Gastrocnemius medialis (tissue), 4 donors: ENCODE measurements at regions not wholly inside any gene's neighbourhood (a gene's known extent, or its start where the extent isn't known, plus 50 kb on each side); places are given as distances from the start of the nearest gene placed in this dataset.
A peak's percentile ranks its signal among the peaks of the same experiment; 100 is the strongest.

Source experiments
- ATAC-seq, 2 donors: fragments of 150-250 bp; one replicate each; pipeline ENCODE4 v1.9.1; 2016
- DNase-seq, 2 donors: peaks; one replicate each; pipeline ENCODE4 v3.0.0-alpha.2; 2019
- H3K27ac ChIP-seq, 4 donors: fragments of 200-600 bp; sonication (generic); 1 replicate in 1 of 4; 2 replicates in 3 of 4; pipeline ENCODE4 v1.5.1; 2016 to 2018; ENCODE audit warnings: mild to moderate bottlenecking in 2 of 4, moderate library complexity in 1 of 4
- H3K27me3 ChIP-seq, 3 donors: fragments of 200-600 bp; sonication (generic) in 2 of 3; 1 replicate in 1 of 3; 2 replicates in 2 of 3; pipeline versions ENCODE4 v1.5.1 to v1.6.0; 2016 to 2019; ENCODE audit warnings: mild to moderate bottlenecking in 1 of 3, moderate library complexity in 1 of 3
- H3K36me3 ChIP-seq, 2 donors: fragments of 200-600 bp; sonication (generic) in 1 of 2; one replicate each; pipeline ENCODE4 v1.5.1; 2017 to 2018
- H3K4me1 ChIP-seq, 2 donors: fragments of 200-600 bp; sonication (generic) in 1 of 2; one replicate each; pipeline ENCODE4 v1.5.1; 2016 to 2017; ENCODE audit warnings: mild to moderate bottlenecking in 2 of 2
- H3K4me3 ChIP-seq, 4 donors: fragments of 200-600 bp; sonication (generic) in 3 of 4; 1 replicate in 1 of 4; 2 replicates in 3 of 4; pipeline ENCODE4 v1.5.1; 2016 to 2019; ENCODE audit warnings: mild to moderate bottlenecking in 2 of 4
- H3K9me3 ChIP-seq, 3 donors: fragments of 200-600 bp; sonication (generic) in 2 of 3; 1 replicate in 1 of 3; 2 replicates in 2 of 3; pipeline ENCODE4 v1.5.1; 2016 to 2019
- CTCF ChIP-seq, 5 experiments: fragments of 450-650 bp in 3 of 5; fragments of 200-600 bp in 2 of 5; sonication (generic) in 2 of 5; IDR thresholded peaks in 4 of 5; conservative IDR thresholded peaks in 1 of 5; 1 replicate in 4 of 5; 2 replicates in 1 of 5; pipeline ENCODE4 v1.5.1; 2016 to 2019; ENCODE audit warnings: antibody characterized with exemption in 5 of 5, mild to moderate bottlenecking in 3 of 5, moderate library complexity in 3 of 5
- POLR2A ChIP-seq, 2 donors: fragments of 450-650 bp; IDR thresholded peaks; one replicate each; pipeline ENCODE4 v1.6.1; 2017; ENCODE audit warnings: antibody characterized with exemption in 2 of 2, mild to moderate bottlenecking in 2 of 2, moderate library complexity in 2 of 2
- in situ Hi-C, 4 donors: fragments of 200-750 bp; cut with MboI; loops; one replicate each; pipeline versions ENCODE4 v1.15.0 to v1.8.0; 2017; ENCODE audit warnings: low sequenced_read_pairs in 4 of 4
- intact Hi-C: fragments of 100-400 bp; cut with DNase I; formaldehyde crosslinking; loops from one replicate; pipeline ENCODE4 v1.15.1; 2023; ENCODE audit warnings: low total_unique reads

DNA sequence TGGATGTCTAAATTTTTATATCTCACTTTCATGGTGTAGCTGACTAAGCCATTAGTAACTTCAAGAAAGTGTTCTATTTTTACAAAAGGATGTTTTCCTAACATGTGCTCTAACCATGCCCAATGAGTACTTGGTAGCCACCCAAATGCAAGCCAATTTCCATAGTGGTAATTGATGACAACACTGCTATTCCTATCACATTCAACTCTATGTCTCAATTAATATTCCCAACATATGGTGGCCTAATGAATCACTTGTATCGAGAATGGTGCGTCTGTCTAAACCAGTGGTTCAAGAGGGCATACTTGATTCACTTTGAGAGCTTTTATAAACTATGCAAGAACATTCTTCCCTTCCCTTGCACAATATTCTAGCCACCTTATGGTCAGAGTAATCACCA lies 112.9 kb upstream of the GPRIN3 start:
- H3K4me1 ChIP-seq = no peaks in the 10 kb centered on the region
- no peaks in the 10 kb centered on the region for H3K27me3 ChIP-seq
- H3K9me3 ChIP-seq = no peaks in the 10 kb centered on the region
- TF ChIP-seq CTCF (IDR thresholded peaks at IDR 0.05 in 4 of 5, conservative IDR thresholded peaks at IDR 0.05 in 1 of 5) (no peak), POLR2A (IDR thresholded peaks at IDR 0.05) (no peak)
- intact Hi-C loops (no loop called here), in situ Hi-C loops (loop anchor here in 1 of 4 donors (10.0 kb wide), 1 partner anchor 186 kb away; no protein-coding TSS in a partner anchor)
- H3K27ac ChIP-seq = no peak overlapping the region
- no peak overlapping the region for H3K4me3 ChIP-seq
- ATAC-seq (no peak), DNase-seq (no peak)
- H3K36me3 ChIP-seq = no peaks in the 10 kb centered on the region

DNA sequence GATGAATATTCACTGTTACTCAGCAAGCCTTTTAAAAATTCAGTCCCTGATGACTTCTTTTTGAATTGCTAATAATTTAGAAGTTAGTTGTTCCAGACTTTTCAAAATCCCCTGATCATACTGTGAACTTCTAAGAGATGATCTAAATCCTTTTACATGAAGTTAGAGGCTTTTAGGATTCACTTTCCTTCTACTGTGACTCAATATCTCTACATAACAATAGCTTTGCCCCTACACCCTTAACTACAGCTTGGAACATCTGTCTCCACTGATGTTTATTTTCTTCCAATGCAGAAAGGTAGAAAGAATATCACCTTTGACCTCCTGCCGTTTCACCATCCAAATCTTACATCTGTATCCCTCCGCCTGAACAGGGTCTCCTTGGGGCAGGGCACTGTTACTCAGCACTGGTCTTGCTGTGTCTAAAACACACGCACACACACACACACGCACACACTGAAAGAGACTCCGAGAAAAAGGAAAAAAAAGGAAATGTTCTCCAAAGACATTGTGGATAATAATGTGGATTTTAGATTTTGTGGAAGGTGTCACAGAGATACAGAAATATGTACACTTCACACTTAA lies 111.6 kb upstream of the GPRIN3 start:
- intact Hi-C loops = loop anchor here (10.0 kb wide), 1 partner anchor 114 kb away; the partner anchor contains the start of gene GPRIN3
- no peak for TF ChIP-seq CTCF (IDR thresholded peaks at IDR 0.05 in 4 of 5, conservative IDR thresholded peaks at IDR 0.05 in 1 of 5)
- TF ChIP-seq POLR2A (IDR thresholded peaks at IDR 0.05) = no peak
- DNase-seq (no peak), ATAC-seq (no peak)
- no peaks in the 10 kb centered on the region for H3K27me3 ChIP-seq
- H3K4me3 ChIP-seq = no peak overlapping the region
- in situ Hi-C loops = no loop called here
- H3K4me1 ChIP-seq = no peaks in the 10 kb centered on the region
- no peaks in the 10 kb centered on the region for H3K36me3 ChIP-seq
- H3K9me3 ChIP-seq = no peaks in the 10 kb centered on the region
- H3K27ac ChIP-seq = no peak overlapping the region

DNA sequence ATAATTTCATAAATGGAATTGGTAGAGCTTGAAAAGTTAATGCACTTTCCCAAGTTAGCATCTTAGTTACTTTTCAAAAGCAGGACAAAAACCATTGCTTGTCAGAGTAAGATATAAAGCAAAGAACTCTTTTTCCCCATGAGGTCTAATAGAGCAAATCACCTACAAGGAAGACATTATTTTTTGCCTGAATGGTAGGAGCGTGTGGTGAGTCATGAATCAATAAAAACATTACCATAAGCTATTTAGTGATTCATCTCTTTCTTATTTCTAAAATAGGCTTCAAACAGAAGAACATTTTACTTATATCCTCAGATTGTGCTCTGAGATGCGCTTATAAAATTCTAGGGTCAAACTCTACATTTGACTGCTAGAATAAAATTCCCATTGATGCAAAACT lies 109.4 kb upstream of the GPRIN3 start:
- DNase-seq (no peak), ATAC-seq (no peak)
- no peaks in the 10 kb centered on the region for H3K4me1 ChIP-seq
- H3K27ac ChIP-seq = peak overlapping the region in 2 of 4 donors; percentile 7 to 48
- H3K27me3 ChIP-seq = no peaks in the 10 kb centered on the region
- no peak overlapping the region for H3K4me3 ChIP-seq
- TF ChIP-seq POLR2A (IDR thresholded peaks at IDR 0.05) = no peak
- no peak for TF ChIP-seq CTCF (IDR thresholded peaks at IDR 0.05 in 4 of 5, conservative IDR thresholded peaks at IDR 0.05 in 1 of 5)
- no peaks in the 10 kb centered on the region for H3K9me3 ChIP-seq
- H3K36me3 ChIP-seq = no peaks in the 10 kb centered on the region
- intact Hi-C loops (loop anchor here (2.0 to 10.0 kb wide), 2 partner anchors 112 to 174 kb away; partner anchors contain the start of gene GPRIN3), in situ Hi-C loops (no loop called here)

DNA sequence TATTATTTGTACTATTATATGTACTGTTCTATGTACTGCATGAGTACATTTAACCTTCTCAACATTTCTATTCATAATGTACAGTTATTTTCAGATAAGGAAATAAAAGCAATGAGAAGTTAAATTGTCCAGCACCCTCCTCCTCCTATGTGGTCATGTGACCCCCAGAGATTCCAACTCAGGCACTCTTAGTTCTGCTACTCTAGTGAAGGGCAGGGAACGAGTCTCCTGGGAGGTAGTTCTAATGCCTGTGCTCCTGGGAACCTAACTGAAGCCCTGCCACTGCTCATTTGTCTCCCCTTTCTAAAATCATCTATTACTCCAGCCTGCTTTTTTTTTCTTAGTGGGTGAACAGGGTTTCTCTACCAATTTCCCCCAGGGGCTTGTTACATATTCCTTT lies 105.9 kb upstream of the GPRIN3 start:
- intact Hi-C loops = loop anchor here (10.0 kb wide), 1 partner anchor 109 kb away; the partner anchor contains the start of gene GPRIN3
- no peak for ATAC-seq

More for the DNA sequence above, 105.9 kb upstream of the GPRIN3 start:
- in situ Hi-C loops = no loop called here
- Histone ChIP-seq H3K27ac (peak overlapping the region in 1 of 4 donors; percentile 48), H3K4me1 (no peaks in the 10 kb centered on the region), H3K27me3 (no peaks in the 10 kb centered on the region), H3K4me3 (no peak overlapping the region), H3K36me3 (no peaks in the 10 kb centered on the region), H3K9me3 (no peaks in the 10 kb centered on the region)
- no peak for DNase-seq
- TF ChIP-seq POLR2A (IDR thresholded peaks at IDR 0.05) (no peak), CTCF (IDR thresholded peaks at IDR 0.05 in 4 of 5, conservative IDR thresholded peaks at IDR 0.05 in 1 of 5) (no peak)
